HG03575 (cell line): ENCODE measurements at regions not wholly inside any gene's neighbourhood (a gene's known extent, or its start where the extent isn't known, plus 50 kb on each side); places are given as distances from the start of the nearest gene placed in this dataset.

Experiments used
- ATAC-seq: cut with Tn5 transposase; IDR thresholded peaks from one replicate; pipeline ENCODE4 v1.9.1; 2021; ENCODE audit not compliant: unreplicated experiment, insufficient number of reproducible peaks, low FRiP score; ENCODE audit errors: extremely low read depth

DNA sequence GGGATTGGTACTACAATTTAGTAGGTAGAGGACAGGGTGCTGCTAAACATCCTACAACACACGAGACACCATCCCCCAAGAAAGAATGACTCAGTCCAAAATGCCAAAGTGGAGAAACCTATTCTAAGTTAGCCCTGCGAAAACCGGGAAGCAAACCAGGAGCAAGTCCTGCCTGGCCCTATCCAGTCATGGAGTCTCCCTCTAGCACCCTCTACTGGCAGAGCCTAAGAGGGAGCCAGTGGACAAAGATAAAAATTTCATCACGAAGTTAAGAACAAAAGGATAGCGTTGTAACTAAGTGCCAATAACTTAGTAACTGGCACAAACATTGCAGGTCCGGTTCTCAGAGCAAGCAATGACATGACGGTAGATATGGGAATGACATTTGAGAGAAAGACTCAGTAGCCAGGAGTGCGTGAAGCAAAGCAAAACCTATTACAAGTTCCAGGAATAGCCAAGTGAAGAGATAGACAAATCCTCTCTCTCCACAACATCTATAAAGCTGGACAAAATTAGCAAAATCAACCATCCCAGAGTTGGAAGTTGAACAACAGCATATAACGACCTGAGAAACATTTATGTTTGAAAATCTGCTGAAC is 383.5 kb downstream of the OMA1 start:
- ATAC-seq: no peak

GRCh38 chr1:58159434-58159830 is 387.1 kb downstream of the OMA1 start:
- no peak for ATAC-seq

- ATAC-seq: no peak
These were observed 387.8 kb downstream of the OMA1 start for GRCh38 chr1:58158506-58159433.

DNA sequence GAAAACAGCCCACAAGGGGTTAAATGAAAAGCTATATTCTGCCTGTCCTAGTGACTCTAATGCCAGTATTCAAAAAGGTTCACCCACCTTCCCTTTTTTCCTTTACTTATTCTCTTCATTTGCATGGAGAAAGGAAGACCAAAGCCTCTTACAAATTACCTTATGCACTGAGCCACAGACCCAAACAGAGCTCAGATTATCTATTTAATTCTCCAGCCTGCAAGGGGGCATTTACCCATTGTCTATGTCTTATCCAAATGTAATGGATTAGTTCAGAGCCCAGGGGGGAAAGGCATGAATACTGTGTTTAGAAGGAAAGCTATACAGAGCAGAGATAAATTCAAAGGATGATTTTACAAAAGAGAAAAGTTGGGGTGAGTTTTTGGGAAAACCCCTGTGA is 388.5 kb downstream of the OMA1 start:
- no peak for ATAC-seq

- ATAC-seq: no peak
These were observed 389.3 kb downstream of the OMA1 start for GRCh38 chr1:58157256-58157655.

GRCh38 chr1:58156831-58157230 is 389.7 kb downstream of the OMA1 start:
- ATAC-seq: no peak

DNA sequence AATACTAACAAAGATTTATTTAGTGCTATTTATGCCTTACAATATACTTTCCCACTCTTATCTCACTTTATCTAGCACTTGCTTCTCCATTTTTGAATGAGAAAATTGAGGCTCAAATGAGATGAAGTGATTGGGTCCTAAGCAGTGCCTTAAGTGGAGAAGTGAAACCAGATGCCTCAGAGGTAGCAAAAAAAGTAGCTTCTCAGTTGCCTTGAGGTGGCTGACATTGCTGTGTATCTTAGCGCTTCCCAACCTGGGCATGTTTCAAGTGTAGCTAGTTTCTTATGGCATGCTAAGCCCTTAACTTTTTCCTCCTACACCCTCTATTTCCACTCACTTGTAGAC is 390.4 kb downstream of the OMA1 start:
- peak; percentile 54 for ATAC-seq

GRCh38 chr1:58155418-58156123 is 391.0 kb downstream of the OMA1 start:
- peak; percentile 29 for ATAC-seq

DNA sequence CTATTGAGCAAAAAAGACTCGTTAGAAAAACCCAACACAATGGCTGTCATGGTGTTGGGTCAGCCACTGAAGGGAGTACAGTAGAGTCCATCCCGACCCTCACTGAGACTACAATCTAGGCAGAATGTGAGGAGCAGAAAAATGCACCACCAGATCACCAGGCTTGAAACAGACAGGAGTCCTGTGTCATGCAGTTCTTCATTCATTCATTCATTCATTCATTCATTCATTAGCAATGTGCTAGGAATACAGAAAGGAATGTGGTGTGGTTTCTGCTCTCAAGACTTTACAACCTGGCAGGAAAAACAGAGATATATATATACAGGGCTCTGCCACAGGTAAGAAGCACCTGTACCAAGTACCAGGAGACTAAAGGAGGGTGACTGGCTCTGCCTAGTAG is 392.3 kb downstream of the OMA1 start:
- ATAC-seq: no peak

DNA sequence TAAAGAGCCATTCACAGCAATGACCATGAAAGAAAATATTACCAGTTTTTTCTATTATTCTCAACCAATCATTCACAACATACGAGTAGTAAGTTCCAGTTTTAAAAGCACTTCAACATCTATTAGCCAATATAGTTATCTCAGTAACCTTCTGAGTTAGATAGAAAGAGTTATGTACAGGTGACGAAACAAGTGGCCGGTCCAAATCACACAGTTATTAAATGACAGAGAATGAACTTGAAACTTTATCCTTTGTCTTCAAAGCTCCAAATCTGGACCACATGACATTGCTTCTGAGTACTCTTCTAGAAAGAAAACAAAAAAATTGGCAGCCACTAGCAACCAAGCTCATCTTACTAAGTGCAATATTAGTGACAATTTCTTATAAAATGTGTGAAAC is 393.8 kb downstream of the OMA1 start:
- ATAC-seq: no peak

DNA sequence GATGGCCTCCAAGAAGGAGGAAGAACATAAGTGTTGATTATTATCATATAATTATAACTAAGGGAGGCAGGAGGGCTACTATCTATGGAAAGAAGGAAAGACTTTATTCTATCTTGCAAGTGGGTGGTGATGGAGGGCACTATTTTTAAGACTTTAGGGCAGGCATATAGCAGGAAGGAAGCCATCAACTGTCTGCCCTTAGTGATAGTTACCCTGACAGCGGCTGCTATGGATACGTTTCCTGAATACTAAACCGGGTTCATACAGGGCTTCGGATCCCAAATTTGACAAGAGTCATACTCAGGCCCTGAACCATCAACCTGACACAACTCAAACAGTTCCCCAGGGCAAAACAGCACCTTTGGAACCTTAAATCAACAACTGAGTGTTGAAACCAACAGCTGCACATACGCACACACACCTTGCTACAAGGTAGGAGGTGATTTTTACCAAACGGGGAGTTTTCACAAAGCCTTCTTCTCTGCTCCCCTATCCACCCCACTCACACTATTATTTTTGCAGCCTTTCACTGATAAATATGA is 397.2 kb downstream of the OMA1 start:
- no peak for ATAC-seq

DNA sequence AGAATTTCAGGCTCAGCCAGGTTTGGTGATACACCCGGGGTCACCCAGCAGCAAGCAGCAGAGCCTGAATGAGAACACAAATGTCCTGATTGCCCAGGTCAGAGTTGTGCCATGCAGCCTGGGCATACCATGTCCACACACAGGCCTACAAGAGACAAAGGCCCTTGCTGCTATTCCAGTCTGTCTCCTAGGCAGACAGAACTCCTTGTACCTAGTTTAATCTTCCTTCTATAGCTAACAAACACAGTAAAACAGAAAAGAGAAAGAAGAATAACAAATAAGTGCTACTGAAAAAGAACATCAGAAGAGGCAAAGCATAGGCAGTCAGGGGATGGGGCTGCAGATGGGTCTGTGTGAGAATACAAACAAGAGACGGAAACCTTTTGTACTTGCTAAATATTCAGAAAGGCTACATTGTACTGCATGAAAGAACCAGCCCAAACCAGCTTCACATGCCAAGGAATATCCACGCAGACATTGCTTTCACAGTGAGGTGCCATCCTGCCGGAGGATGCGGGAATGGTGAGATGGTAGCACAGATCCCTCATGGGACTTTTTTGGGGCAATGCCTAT is 401.7 kb downstream of the OMA1 start:
- ATAC-seq: no peak

GRCh38 chr1:58143972-58144697 is 402.4 kb downstream of the OMA1 start:
- ATAC-seq: no peak

DNA sequence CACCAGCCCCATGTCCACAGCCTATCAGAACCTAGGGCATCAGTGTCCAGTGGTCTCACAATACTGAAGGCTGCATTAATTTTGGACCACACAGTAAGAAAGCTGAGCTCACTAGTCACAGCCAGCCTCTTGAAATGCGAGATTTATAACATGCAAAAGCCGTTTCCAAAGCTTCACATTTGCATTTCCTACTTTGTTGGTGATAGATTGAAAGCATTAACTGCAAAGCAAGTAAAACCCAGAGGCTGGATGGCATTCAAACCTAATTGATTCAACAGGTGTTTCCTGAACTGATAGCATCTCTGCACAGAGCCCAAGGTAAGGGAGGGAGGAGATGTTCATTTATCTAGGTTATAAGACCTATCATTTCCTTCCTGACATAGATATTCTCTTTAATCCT is 410.1 kb downstream of the OMA1 start:
- no peak for ATAC-seq

GRCh38 chr1:58135821-58136321 is 410.7 kb downstream of the OMA1 start:
- no peak for ATAC-seq

DNA sequence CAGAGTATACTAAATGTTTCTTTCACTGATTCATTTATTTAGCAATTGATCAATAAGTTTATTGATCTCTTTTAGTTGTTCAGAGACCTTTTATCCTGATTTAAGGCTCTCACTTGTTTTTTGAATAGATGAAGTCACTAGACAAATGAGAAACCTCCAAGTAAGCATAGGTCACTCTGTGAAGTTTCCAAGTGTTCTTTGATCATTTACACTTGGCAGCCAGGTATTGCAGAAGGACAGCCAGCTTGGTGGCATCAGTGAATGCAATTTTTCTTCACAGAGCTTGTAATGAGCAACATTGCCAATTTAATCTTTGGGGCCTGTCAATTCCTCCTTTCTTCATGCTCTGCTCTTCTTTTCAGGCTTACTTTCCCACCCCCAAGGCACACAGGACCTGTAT is 413.0 kb downstream of the OMA1 start:
- ATAC-seq: no peak

GRCh38 chr1:58123051-58123450 is 423.5 kb downstream of the OMA1 start:
- ATAC-seq: no peak

GRCh38 chr1:58119971-58120370 is 426.6 kb downstream of the OMA1 start:
- ATAC-seq: no peak

GRCh38 chr1:58116284-58116683 is 430.2 kb downstream of the OMA1 start:
- no peak for ATAC-seq
